Pons (tissue), 1 donor: ENCODE measurements at regions not wholly inside any gene's neighbourhood (a gene's known extent, or its start where the extent isn't known, plus 50 kb on each side); places are given as distances from the start of the nearest gene placed in this dataset.
"Not testable (repeated sequence)": the region's sequence is repeated elsewhere in the genome, so short reads cannot be mapped to it uniquely, and the experiment has no call there.

Source experiments
- DNase-seq: peaks from one replicate; pipeline ENCODE4 v3.0.0-alpha.2; 2016; ENCODE audit warnings: low spot score

DNA sequence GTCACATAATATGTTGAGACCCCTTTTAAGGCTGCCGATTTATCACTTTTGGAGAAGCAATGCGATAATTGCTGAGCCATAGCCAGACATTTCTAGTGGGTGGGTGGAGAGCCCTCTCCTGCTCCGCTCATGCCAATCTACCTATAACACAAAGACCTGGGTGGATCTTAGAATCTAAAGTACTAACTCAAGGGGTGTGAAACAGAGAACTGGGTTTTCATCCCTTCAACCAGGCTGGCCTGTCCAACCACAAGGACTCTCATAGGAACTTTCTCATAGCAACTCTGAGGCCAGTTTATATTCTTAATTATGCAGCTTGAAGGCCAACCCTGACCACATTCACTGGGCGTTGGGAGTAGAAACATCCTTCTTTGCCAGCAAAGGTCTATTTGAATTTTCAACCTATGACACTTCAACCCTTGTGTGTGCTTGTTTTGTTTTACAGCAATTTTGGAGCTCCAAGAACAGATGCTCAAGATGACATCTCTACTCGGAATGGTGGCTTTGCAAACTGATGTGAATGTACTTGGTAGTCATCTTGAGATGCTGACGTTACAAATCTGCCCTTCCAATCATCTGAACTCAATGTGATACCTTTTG is 1198.2 kb upstream of the AUTS2 start:
- no peak for DNase-seq

DNA sequence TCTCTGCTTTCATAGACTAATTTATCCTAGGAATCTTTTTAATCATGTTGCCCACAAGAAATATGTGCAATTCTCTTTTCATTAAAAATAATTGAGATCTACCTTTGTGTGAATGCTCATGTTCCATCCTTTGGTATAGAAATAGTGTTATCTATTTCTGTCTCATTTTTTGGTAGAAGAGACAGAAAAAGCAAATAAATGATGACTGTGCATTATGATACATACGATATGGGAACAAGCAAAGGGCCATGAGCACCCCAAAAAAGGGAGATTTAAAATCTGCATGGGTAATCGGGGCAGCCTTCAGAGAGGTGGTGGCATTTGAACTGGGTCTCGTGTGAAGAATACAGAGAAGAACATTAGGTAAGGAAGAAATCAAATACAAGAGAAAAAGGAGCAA is 1197.5 kb upstream of the AUTS2 start:
- DNase-seq: no peak

GRCh38 chr7:68401313-68401712 is 1197.0 kb upstream of the AUTS2 start:
- no peak for DNase-seq

DNA sequence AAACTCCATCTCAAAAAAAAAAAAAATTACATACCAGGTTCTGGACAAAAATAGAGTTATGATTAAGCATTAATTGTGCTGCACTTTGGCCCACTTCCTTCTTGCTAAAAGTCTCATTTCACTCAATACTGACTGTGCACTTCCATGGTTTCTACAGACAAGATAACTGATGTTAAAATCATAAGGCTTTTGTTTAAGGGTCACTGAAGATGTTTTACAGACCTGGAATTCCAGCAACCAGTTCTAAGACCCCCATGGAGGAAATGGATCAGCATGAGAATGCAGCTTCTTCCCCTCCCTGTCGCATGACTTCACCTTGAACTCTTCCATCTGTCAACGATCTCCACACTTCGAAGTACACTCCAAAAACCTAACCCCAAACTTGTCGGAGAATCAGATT is 1191.8 kb upstream of the AUTS2 start:
- DNase-seq: no peak

DNA sequence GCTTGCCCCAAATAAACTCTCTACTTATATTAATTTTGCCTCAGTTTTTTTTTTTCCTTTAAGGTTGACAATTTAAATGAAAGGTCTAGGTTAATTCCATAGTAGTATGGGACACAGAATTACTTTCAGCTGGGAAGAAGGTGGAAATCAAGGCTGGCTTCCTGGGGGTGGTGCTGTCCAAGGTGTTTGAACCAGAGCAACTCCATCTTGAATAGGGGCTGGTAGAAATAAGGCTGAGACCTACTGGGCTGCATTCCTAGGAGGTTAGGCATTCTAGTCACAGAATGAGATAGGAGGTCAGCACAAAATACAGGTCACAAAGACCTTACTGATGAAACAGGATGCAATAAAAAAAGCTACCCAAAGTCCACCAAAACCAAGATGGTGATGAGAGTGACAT is 1190.8 kb upstream of the AUTS2 start:
- DNase-seq: no peak

DNA sequence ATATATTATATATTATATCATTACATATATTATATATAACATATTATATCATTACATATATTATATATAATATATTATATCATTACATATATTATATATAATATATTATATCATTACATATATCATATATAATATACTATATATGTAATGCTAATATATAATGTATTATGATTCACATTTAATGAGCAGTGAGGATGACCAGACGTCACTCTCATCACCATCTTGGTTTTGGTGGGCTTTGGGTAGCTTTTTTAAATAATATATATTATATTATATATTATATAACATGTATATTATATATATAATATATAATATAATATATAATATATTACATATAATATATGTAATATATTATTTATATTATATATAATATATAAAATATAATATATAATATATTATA is 1189.4 kb upstream of the AUTS2 start:
- DNase-seq: no peak

GRCh38 chr7:68409851-68410250 is 1188.4 kb upstream of the AUTS2 start:
- no peak for DNase-seq

GRCh38 chr7:68410693-68411092 is 1187.6 kb upstream of the AUTS2 start:
- not testable (repeated sequence) for DNase-seq

DNA sequence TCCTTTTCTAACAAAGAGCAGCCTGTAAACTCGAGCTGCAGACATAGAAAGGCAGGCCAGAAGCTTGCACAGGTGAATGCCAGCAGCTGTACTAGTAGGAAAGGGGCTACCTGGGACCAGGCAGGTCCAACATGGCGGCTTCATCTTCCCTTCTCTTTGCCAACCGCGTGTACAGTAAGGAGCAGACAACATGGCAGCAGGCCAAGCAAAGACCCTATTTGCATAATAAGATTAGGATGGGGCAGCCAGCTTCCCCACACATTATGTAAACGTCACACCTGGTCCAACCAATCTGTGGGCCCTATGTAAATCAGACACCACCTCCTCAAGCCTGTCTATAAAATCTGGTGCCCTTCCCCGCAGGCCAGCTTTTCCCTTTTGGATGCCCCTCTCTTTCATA is 1186.5 kb upstream of the AUTS2 start:
- no peak for DNase-seq

GRCh38 chr7:68414631-68415425 is 1183.4 kb upstream of the AUTS2 start:
- DNase-seq: no peak

- DNase-seq: no peak
These were observed 1181.3 kb upstream of the AUTS2 start for GRCh38 chr7:68417002-68417401.

DNA sequence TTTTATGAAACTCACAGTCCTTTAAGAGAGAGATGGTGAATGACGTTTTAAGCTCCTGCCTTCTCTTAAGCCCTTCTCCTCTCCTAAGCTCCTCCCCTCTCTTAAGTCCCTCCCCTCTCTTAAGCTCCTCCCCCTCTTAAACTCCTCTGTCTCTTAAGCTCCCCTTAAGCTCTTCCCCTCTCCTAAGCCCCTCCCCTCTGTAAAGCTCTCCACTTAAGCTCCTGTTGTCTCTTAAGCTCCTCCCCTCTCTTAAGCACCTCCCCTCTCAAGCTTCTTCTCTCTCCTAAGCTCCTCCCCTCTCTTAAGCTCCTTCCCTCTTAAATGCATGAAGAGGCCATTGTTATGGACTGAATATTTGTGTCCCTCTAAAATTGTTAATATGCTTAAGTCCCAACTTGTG is 1180.6 kb upstream of the AUTS2 start:
- DNase-seq: no peak

- peak; percentile 63 for DNase-seq
These were observed 1177.7 kb upstream of the AUTS2 start for GRCh38 chr7:68420342-68421192.

GRCh38 chr7:68421712-68422111 is 1176.6 kb upstream of the AUTS2 start:
- no peak for DNase-seq

DNA sequence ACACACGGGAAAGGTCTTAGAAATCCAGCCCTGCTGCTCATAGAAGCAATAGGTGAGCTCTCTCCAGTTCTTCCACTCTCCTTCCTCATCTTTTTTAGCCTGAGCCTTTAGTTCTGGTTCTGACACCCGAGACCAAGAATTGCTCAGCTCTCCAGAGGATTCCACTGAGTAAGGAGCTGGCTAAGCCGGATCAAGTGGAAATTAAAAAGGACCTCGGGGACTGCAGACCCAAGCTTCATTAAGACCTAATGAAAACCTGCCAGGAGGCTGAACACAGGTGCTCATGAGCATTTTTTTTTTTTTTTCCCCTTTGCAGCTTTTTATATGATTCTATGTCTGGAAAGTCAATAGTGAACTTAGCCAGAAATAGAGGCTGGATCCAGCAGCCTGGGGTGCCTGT is 1176.0 kb upstream of the AUTS2 start:
- no peak for DNase-seq

GRCh38 chr7:68423356-68423755 is 1174.9 kb upstream of the AUTS2 start:
- no peak for DNase-seq

GRCh38 chr7:68424658-68425297 is 1173.5 kb upstream of the AUTS2 start:
- no peak for DNase-seq

- peak; percentile 25 for DNase-seq
These were observed 1172.9 kb upstream of the AUTS2 start for GRCh38 chr7:68425377-68425776.

- DNase-seq: no peak
These were observed 1168.7 kb upstream of the AUTS2 start for GRCh38 chr7:68429411-68430117.

GRCh38 chr7:68432585-68432984 is 1165.7 kb upstream of the AUTS2 start:
- DNase-seq: no peak

DNA sequence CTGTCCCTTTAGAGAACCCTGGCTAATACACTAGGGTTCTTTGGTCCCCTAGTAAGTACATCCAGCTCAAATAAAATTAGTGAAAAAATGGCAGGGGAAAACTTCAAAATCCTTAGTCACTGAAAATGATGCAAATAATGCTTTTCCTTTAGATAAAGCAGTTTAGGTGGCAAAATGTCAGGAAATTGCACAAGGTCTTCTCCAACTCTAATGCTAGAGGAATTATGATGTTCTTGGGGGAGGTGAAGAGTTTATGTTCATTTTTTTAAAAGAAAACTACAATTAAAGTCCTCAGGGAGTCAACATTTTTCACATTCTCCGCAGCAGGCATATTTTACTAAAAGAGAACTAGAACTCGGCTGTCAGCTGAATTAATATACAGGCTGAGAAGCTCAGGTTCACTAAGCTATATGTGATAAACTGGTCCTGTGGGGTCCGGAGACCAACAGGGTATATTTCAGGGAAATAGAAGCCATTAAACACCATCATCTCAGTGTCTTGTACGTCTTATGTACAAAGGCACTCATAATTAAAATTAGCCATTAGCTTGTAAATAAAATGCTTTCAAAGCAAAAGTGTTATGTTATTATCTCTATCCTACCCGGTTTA is 1164.7 kb upstream of the AUTS2 start:
- no peak for DNase-seq
